Panc1 (cell line): ENCODE measurements at regions not wholly inside any gene's neighbourhood (a gene's known extent, or its start where the extent isn't known, plus 50 kb on each side); places are given as distances from the start of the nearest gene placed in this dataset.
"Not testable (repeated sequence)": the region's sequence is repeated elsewhere in the genome, so short reads cannot be mapped to it uniquely, and the experiment has no call there.

ENCODE experiments used
- SIN3A ChIP-seq: IDR thresholded peaks from 2 replicates; pipeline ENCODE4 v1.6.1; 2012; ENCODE audit warnings: low read depth, mild to moderate bottlenecking, low read length, moderate library complexity, borderline replicate concordance; ENCODE audit not compliant: insufficient read depth
- TF ChIP-seq, protein P1 (sequence below): fragments of 450-650 bp; IDR thresholded peaks from 2 replicates; pipeline ENCODE4 v1.5.1; 2017; ENCODE audit warnings: mild to moderate bottlenecking

DNA sequence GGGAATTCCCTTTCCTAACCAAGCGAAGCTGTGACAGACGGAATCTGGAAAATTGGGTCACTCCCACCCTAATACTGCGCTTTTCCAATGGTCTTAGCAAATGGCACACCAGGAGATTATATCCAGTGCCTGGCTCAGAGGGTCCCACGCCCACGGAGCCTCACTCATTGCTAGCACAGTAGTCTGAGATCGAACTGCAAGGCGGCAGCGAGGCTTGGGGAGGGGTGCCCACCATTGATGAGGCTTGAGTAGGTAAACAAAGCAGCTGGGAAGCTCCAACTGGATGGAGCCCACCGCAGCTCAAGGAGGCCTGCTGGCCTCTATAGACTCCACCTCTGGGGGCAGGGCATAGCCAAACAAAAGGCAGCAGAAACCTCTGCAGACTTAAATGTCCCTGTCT lies 523.9 kb downstream of the KCNH5 start:
- TF ChIP-seq, protein P1, sequence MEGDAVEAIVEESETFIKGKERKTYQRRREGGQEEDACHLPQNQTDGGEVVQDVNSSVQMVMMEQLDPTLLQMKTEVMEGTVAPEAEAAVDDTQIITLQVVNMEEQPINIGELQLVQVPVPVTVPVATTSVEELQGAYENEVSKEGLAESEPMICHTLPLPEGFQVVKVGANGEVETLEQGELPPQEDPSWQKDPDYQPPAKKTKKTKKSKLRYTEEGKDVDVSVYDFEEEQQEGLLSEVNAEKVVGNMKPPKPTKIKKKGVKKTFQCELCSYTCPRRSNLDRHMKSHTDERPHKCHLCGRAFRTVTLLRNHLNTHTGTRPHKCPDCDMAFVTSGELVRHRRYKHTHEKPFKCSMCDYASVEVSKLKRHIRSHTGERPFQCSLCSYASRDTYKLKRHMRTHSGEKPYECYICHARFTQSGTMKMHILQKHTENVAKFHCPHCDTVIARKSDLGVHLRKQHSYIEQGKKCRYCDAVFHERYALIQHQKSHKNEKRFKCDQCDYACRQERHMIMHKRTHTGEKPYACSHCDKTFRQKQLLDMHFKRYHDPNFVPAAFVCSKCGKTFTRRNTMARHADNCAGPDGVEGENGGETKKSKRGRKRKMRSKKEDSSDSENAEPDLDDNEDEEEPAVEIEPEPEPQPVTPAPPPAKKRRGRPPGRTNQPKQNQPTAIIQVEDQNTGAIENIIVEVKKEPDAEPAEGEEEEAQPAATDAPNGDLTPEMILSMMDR = not testable (repeated sequence)
- TF ChIP-seq SIN3A = not testable (repeated sequence)
